ENCODE measurements at regions not wholly inside any gene's neighbourhood (a gene's known extent, or its start where the extent isn't known, plus 50 kb on each side); places are given as distances from the start of the nearest gene placed in this dataset.

DNA sequence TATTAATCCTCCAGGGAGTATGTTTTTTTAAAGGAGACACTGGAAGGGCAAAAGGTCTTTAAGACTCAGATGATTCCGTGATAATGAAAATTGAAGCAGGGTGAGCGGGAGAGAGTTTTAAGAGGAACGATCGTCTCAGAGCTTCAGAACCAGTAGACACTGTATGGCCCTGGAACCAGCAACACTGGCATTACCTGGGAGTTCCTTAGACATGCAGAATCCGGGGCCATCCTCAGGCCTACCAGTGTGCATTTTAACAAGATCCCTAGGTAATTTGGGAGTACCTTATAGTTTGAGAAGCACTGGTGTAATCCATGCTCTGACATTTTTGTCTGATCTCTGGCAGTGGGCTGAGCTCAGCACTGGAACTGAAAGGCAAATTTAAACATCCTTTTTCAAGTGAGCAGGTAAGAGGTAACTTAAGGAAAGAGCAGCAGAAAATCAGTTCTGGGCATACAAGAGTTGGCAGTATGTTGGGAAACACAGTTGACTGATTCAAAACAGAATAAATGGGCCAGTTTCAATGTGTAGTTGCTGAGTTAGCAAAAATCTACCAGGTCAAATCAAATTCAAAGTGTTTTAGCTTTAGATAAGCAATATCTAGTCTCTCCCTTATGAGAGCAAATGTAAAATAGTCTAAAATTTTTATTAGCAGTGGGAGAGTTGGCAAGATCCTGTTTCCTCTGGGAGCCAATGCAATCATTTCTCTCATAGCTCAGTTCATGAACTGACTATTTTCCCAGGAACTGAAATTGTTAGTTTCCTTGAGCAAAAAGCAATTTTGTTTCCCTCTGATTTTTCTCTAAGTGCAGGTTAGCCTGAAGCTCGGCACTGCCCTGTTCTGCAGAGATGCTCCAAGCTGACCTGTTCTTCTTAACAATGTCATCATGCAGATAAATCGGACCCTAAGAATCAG, 97.2 kb upstream of the ELMO1 start:
- Histone ChIP-seq H3K9ac (ENCODE audit: insufficient read depth in 1 of 2, low read length in 2 of 2) (no peak overlapping the region), H3K9me3 (ENCODE audit: control insufficient read depth in 4 of 4, insufficient read depth in 3 of 4, low read length in 3 of 4) (peaks cover 0 to 2% (median 0%) of the 10 kb centered on the region in 4 donors), H3K36me3 (ENCODE audit: control insufficient read depth in 4 of 4, insufficient read depth in 4 of 4, low read length in 4 of 4) (no peaks in the 10 kb centered on the region), H3K27ac (ENCODE audit: low read depth in 1 of 2, low read length in 1 of 2) (no peak overlapping the region), H3K4me3 (no peak overlapping the region), H3K27me3 (ENCODE audit: control insufficient read depth in 3 of 3, insufficient read depth in 3 of 3, low read length in 2 of 3) (no peaks in the 10 kb centered on the region), H3K4me1 (ENCODE audit: control insufficient read depth in 5 of 5, insufficient read depth in 5 of 5, low read length in 5 of 5) (peaks cover 2 to 41% (median 4%) of the 10 kb centered on the region in 5 donors)
- 87 to 92% methylated on average over 7 of the region's 7 CpGs for WGBS, 2 donors
- ATAC-seq (ENCODE audit: insufficient read depth, low FRiP score), result no peak
- peak in 2 of 3 donors; percentile 54 to 74 for DNase-seq
- TF ChIP-seq, protein P1, sequence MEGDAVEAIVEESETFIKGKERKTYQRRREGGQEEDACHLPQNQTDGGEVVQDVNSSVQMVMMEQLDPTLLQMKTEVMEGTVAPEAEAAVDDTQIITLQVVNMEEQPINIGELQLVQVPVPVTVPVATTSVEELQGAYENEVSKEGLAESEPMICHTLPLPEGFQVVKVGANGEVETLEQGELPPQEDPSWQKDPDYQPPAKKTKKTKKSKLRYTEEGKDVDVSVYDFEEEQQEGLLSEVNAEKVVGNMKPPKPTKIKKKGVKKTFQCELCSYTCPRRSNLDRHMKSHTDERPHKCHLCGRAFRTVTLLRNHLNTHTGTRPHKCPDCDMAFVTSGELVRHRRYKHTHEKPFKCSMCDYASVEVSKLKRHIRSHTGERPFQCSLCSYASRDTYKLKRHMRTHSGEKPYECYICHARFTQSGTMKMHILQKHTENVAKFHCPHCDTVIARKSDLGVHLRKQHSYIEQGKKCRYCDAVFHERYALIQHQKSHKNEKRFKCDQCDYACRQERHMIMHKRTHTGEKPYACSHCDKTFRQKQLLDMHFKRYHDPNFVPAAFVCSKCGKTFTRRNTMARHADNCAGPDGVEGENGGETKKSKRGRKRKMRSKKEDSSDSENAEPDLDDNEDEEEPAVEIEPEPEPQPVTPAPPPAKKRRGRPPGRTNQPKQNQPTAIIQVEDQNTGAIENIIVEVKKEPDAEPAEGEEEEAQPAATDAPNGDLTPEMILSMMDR (IDR thresholded peaks at IDR 0.05; ENCODE audit: control extremely low read depth, extremely low read depth), result no peak

DNA sequence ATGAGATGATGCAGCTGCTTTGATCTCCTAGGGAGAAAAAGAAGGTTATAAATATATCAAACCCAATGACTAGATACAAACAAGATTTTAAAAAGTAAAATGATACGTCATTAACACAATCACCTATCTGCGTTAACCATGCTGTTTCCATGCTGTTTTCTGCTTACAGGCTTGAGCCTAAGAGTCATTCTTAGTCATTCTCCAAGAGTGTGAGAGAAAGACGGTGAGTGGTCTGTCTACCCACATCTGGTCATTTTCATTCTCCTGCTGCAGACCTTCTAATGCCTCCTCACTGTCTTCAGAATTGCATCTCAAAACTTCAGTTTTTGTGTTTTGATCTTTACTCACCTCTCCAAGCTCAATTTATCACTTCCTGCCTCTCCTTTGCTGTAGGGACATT, 98.0 kb upstream of the ELMO1 start:
- WGBS, 2 donors, result 83 to 91% methylated on average over 3 of the region's 3 CpGs
- no peak overlapping the region for H3K27ac ChIP-seq (ENCODE audit: low read depth in 1 of 2, low read length in 1 of 2)

DNA sequence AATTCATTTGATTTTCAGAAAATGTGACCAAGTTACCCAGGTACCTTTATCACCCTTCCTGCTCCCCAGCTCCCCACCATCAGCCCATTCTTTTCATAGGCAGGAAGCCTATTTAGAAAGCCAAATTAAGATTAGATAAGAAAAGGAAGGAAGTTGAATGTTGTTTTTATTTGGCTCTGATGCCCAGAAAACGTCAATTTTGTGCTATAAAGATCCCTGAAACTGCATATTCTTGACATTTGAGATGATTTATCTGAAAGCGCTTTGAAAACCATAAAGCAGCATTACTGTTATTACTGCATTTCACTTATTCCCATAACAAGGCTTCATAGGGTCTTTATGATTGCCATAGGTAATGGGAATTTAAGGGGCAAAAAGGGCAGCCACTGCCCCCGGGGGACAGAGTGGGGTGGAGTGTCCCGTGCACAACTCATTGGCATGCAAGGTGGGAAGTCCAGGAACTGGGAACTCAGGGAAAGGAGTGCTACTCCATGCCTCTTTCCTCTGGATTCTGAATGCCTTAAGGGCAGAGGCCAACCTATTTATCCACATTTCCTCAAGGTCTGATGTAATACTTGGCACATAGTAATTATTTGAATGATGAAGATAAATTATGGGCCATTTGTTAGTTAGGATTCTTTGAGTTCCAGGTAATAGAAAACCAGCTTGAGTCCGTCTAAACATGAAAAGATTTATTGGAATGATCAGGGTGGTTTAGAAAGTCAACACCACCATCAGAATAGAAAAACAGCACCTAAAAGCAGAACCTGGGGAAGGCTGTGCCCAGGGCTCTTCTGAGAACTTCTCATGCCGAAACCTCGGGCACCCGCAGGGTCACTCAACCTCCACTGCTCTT, 100.6 kb upstream of the ELMO1 start:
- ATAC-seq (ENCODE audit: insufficient read depth, low FRiP score) (no peak), DNase-seq (peak in 2 of 3 donors; percentile 47 to 75)
- no peaks in the 10 kb centered on the region for H3K36me3 ChIP-seq (ENCODE audit: control insufficient read depth in 4 of 4, insufficient read depth in 4 of 4, low read length in 4 of 4)

More for the DNA sequence above, 98.0 kb upstream of the ELMO1 start:
- no peak overlapping the region for H3K9ac ChIP-seq (ENCODE audit: insufficient read depth in 1 of 2, low read length in 2 of 2)
- peaks cover 2 to 47% (median 4%) of the 10 kb centered on the region in 5 donors for H3K4me1 ChIP-seq (ENCODE audit: control insufficient read depth in 5 of 5, insufficient read depth in 5 of 5, low read length in 5 of 5)
- no peak for DNase-seq
- H3K27me3 ChIP-seq (ENCODE audit: control insufficient read depth in 3 of 3, insufficient read depth in 3 of 3, low read length in 2 of 3), result no peaks in the 10 kb centered on the region
- no peak for ATAC-seq (ENCODE audit: insufficient read depth, low FRiP score)
- H3K36me3 ChIP-seq (ENCODE audit: control insufficient read depth in 4 of 4, insufficient read depth in 4 of 4, low read length in 4 of 4), result no peaks in the 10 kb centered on the region
- no peak overlapping the region for H3K4me3 ChIP-seq
- TF ChIP-seq, protein P1 (IDR thresholded peaks at IDR 0.05; ENCODE audit: control extremely low read depth, extremely low read depth), result no peak
- H3K9me3 ChIP-seq (ENCODE audit: control insufficient read depth in 4 of 4, insufficient read depth in 3 of 4, low read length in 3 of 4), result no peaks in the 10 kb centered on the region

More for the DNA sequence above, 100.6 kb upstream of the ELMO1 start:
- no peak overlapping the region for H3K4me3 ChIP-seq
- TF ChIP-seq, protein P1 (IDR thresholded peaks at IDR 0.05; ENCODE audit: control extremely low read depth, extremely low read depth), result no peak
- H3K4me1 ChIP-seq (ENCODE audit: control insufficient read depth in 5 of 5, insufficient read depth in 5 of 5, low read length in 5 of 5), result peaks cover 2 to 61% (median 4%) of the 10 kb centered on the region in 5 donors
- H3K27ac ChIP-seq (ENCODE audit: low read depth in 1 of 2, low read length in 1 of 2), result no peak overlapping the region
- WGBS, 2 donors, result 54 to 65% methylated on average over 8 of the region's 8 CpGs
- H3K9ac ChIP-seq (ENCODE audit: insufficient read depth in 1 of 2, low read length in 2 of 2), result no peak overlapping the region
- H3K9me3 ChIP-seq (ENCODE audit: control insufficient read depth in 4 of 4, insufficient read depth in 3 of 4, low read length in 3 of 4), result no peaks in the 10 kb centered on the region
- H3K27me3 ChIP-seq (ENCODE audit: control insufficient read depth in 3 of 3, insufficient read depth in 3 of 3, low read length in 2 of 3), result no peaks in the 10 kb centered on the region
